ENCODE measurements at regions not wholly inside any gene's neighbourhood (a gene's known extent, or its start where the extent isn't known, plus 50 kb on each side); places are given as distances from the start of the nearest gene placed in this dataset.
"Not testable (repeated sequence)": the region's sequence is repeated elsewhere in the genome, so short reads cannot be mapped to it uniquely, and the experiment has no call there.

DNA sequence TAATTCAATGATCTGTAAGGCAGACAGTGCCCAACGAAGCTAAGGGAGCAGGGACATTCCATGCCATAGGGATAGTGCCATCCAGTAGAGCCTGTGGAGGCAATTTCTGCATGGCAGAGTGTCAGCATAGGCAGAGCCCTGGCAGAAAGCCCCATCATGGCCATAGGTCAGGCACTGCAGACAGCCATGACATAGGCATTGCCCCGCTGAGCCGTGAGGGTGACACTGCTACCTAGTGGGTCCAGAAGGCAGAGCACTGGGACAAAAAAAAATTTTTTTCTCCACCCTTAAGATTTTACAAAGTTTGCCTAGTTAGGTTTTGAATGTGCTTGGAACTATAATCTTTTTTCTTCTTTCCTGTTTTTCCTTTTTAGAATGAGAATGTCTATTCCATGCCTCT lies 596.3 kb upstream of the PCDH11Y start:
- not testable (repeated sequence) for TF ChIP-seq POLR2A (IDR thresholded peaks at IDR 0.05; ENCODE audit: control extremely low read depth in 1 of 2, low read depth in 2 of 2, low read length in 2 of 2); RFX5 (IDR thresholded peaks at IDR 0.05; ENCODE audit: borderline replicate concordance, low read depth, low read length); CHD2 (IDR thresholded peaks at IDR 0.05; ENCODE audit: low read length); SRF (IDR thresholded peaks at IDR 0.05; ENCODE audit: low read depth, low read length); USF2 (IDR thresholded peaks at IDR 0.05; ENCODE audit: low read length); HDAC6 (IDR thresholded peaks at IDR 0.05; ENCODE audit: low read depth, low read length); MAX (IDR thresholded peaks at IDR 0.05); EZH2 (IDR thresholded peaks at IDR 0.05; ENCODE audit: low read depth, low read length, severe bottlenecking)

Data from H1 (cell line).